Esophagus muscularis mucosa (tissue), 4 donors: ENCODE measurements at regions not wholly inside any gene's neighbourhood (a gene's known extent, or its start where the extent isn't known, plus 50 kb on each side); places are given as distances from the start of the nearest gene placed in this dataset.
"Not testable (repeated sequence)": the region's sequence is repeated elsewhere in the genome, so short reads cannot be mapped to it uniquely, and the experiment has no call there.

Experiments
- DNase-seq: peaks from one replicate; pipeline ENCODE4 v3.0.0-alpha.2; 2017; ENCODE audit errors: extremely low spot score
- H3K27ac ChIP-seq, 4 donors: fragments of 200-600 bp; sonication (generic); replicated peaks in 1 of 4; 1 replicate in 3 of 4; 2 replicates in 1 of 4; pipeline ENCODE4 v1.5.1; 2016 to 2019; ENCODE audit warnings: mild to moderate bottlenecking in 1 of 4
- H3K27me3 ChIP-seq, 4 donors: fragments of 200-600 bp; sonication (generic); one replicate each; pipeline versions ENCODE4 v1.5.1 to v1.6.0; 2016 to 2019
- H3K36me3 ChIP-seq, 4 donors: fragments of 200-600 bp; sonication (generic); one replicate each; pipeline ENCODE4 v1.5.1; 2016 to 2019
- H3K4me1 ChIP-seq, 4 donors: fragments of 200-600 bp; sonication (generic); one replicate each; pipeline ENCODE4 v1.5.1; 2016 to 2019
- H3K4me3 ChIP-seq, 4 donors: fragments of 200-600 bp; sonication (generic); 1 replicate in 2 of 4; 2 replicates in 2 of 4; pipeline ENCODE4 v1.5.1; 2016 to 2019; ENCODE audit warnings: mild to moderate bottlenecking in 4 of 4, moderate library complexity in 1 of 4
- H3K9me3 ChIP-seq, 4 donors: fragments of 200-600 bp; sonication (generic); 1 replicate in 3 of 4; 2 replicates in 1 of 4; pipeline ENCODE4 v1.5.1; 2016 to 2019
- EP300 ChIP-seq: sonication (generic); formaldehyde crosslinking; IDR thresholded peaks from one replicate; pipeline ENCODE4 v1.6.1; 2017; ENCODE audit warnings: antibody characterized with exemption
- POLR2A ChIP-seq: fragments of 450-650 bp; IDR thresholded peaks from one replicate; pipeline ENCODE4 v1.6.1; 2017; ENCODE audit warnings: antibody characterized with exemption, moderate library complexity, mild to moderate bottlenecking, low read depth
- POLR2AphosphoS5 ChIP-seq, 2 donors: sonication (generic); formaldehyde crosslinking; IDR thresholded peaks; one replicate each; pipeline ENCODE4 v1.6.1; 2017; ENCODE audit warnings: antibody characterized with exemption in 2 of 2
- WGBS: methylation state at CpG from one replicate; pipeline ENCODE4 v1.1.5; 2018; 5-methylcytosine and 5-hydroxymethylcytosine counted together
- intact Hi-C: fragments of 100-400 bp; cut with DNase I; formaldehyde crosslinking; loops from one replicate; pipeline ENCODE4 v1.15.1; 2023
- TF ChIP-seq, protein P1 (sequence below), 3 experiments: fragments of 200-600 bp in 2 of 3; fragments of 450-650 bp in 1 of 3; sonication (generic) in 2 of 3; IDR thresholded peaks; one replicate each; pipeline ENCODE4 v1.5.1; 2017 to 2019; ENCODE audit warnings: antibody characterized with exemption in 3 of 3, mild to moderate bottlenecking in 2 of 3, moderate library complexity in 1 of 3

DNA sequence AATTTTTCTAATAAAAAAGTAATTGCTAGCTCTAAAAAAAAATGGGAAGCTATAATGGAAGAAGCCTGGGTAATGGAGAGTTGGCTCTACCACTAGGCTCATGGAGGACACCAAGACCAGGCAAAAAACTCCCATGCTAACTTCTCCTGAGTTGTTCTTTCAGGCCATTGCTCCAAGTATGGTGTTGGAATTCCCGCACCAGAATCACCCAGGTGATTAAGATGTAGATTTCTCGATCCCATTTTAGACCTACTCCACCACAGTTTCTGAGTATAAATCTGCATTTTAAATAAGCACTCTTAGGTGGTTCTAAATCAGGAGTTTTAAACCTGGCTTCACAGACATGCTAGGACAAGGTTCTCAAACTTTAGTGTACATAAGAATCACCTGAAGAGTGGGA, 221.0 kb downstream of the EMP1 start:
- intact Hi-C loops = no loop called here
- peaks cover 0 to 6% (median 0%) of the 10 kb centered on the region in 4 donors for H3K27me3 ChIP-seq
- H3K27ac ChIP-seq = no peak overlapping the region
- H3K9me3 ChIP-seq = no peaks in the 10 kb centered on the region
- TF ChIP-seq POLR2A (no peak), EP300 (no peak)
- peak; percentile 70 for DNase-seq
- no peaks in the 10 kb centered on the region for H3K36me3 ChIP-seq
- no peaks in the 10 kb centered on the region for H3K4me1 ChIP-seq
- no peak overlapping the region for H3K4me3 ChIP-seq
- WGBS = 93% methylated on average over 2 of the region's 2 CpGs

DNA sequence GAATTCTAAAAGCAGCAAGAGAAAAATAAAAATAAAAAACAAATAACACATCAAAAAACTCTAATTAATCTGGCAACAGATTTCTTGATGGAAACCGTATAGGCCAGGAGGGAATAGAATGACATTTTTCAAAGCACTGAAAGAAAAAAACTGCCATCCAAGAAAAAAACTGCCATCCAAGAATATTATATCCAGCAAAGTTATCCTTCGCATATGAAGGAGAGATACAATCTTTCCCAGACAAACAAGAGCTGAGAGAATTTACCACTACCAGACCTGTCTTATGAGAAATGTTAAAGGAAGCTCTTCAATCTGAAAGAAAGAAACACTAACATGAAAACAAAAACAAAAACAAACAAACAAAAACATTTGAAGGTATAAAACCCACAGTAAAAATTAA, 214.8 kb downstream of the EMP1 start:
- Histone ChIP-seq H3K27ac (no peak overlapping the region), H3K4me1 (no peaks in the 10 kb centered on the region), H3K36me3 (no peaks in the 10 kb centered on the region), H3K4me3 (no peak overlapping the region), H3K27me3 (no peaks in the 10 kb centered on the region), H3K9me3 (peaks cover 0 to 32% (median 16%) of the 10 kb centered on the region in 4 donors)
- TF ChIP-seq EP300 = no peak
- no peak for TF ChIP-seq POLR2AphosphoS5 (IDR thresholded peaks at IDR 0.05)
- TF ChIP-seq, protein P1, sequence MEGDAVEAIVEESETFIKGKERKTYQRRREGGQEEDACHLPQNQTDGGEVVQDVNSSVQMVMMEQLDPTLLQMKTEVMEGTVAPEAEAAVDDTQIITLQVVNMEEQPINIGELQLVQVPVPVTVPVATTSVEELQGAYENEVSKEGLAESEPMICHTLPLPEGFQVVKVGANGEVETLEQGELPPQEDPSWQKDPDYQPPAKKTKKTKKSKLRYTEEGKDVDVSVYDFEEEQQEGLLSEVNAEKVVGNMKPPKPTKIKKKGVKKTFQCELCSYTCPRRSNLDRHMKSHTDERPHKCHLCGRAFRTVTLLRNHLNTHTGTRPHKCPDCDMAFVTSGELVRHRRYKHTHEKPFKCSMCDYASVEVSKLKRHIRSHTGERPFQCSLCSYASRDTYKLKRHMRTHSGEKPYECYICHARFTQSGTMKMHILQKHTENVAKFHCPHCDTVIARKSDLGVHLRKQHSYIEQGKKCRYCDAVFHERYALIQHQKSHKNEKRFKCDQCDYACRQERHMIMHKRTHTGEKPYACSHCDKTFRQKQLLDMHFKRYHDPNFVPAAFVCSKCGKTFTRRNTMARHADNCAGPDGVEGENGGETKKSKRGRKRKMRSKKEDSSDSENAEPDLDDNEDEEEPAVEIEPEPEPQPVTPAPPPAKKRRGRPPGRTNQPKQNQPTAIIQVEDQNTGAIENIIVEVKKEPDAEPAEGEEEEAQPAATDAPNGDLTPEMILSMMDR (IDR thresholded peaks at IDR 0.05) = no peak
- TF ChIP-seq POLR2A = no peak
- 98% methylated on average over 2 of the region's 2 CpGs for WGBS
- no peak for DNase-seq
- intact Hi-C loops = no loop called here

DNA sequence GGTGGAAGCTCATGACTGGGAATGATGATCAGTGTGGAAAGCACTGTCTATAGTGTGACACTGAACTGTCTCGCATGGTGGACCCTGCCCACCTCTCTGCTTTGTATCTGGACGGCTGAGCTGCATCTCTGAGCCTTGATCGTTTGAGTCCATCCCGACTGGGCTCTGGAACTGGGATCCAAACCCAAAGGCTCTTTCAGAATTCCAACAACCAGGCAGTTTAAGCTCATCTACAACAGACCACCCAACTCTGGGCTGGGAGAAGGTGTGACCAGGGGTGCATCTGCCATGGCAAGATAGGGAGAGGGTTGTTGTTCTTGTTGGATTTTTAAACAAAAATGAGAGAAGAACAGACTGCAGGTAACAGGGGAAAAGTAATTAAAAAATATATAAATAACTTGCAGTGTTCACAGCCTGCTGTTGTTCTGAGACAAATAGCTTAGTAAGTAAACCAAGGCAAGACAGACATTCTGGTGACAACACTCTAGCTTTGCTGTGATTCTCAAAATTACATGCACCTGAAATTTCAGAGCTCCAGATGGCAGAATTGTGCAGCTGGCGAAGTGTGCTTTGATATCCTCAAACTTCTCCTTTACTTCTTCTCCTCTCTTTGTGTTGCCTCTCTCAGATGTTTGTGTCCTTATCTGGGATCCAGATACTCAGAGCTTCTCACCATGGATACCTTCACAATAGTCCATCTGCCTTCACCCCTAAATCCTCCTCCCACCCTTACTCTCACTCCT, 209.6 kb downstream of the EMP1 start:
- DNase-seq = peak; percentile 80
- intact Hi-C loops = no loop called here
- WGBS = 81% methylated on average over 5 of the region's 5 CpGs
- H3K27me3 ChIP-seq = no peaks in the 10 kb centered on the region
- H3K27ac ChIP-seq = no peak overlapping the region
- TF ChIP-seq POLR2AphosphoS5 (IDR thresholded peaks at IDR 0.05) = no peak
- peaks cover 0 to 19% (median 6%) of the 10 kb centered on the region in 4 donors for H3K9me3 ChIP-seq
- H3K4me3 ChIP-seq = no peak overlapping the region
- no peaks in the 10 kb centered on the region for H3K36me3 ChIP-seq
- H3K4me1 ChIP-seq = no peaks in the 10 kb centered on the region

DNA sequence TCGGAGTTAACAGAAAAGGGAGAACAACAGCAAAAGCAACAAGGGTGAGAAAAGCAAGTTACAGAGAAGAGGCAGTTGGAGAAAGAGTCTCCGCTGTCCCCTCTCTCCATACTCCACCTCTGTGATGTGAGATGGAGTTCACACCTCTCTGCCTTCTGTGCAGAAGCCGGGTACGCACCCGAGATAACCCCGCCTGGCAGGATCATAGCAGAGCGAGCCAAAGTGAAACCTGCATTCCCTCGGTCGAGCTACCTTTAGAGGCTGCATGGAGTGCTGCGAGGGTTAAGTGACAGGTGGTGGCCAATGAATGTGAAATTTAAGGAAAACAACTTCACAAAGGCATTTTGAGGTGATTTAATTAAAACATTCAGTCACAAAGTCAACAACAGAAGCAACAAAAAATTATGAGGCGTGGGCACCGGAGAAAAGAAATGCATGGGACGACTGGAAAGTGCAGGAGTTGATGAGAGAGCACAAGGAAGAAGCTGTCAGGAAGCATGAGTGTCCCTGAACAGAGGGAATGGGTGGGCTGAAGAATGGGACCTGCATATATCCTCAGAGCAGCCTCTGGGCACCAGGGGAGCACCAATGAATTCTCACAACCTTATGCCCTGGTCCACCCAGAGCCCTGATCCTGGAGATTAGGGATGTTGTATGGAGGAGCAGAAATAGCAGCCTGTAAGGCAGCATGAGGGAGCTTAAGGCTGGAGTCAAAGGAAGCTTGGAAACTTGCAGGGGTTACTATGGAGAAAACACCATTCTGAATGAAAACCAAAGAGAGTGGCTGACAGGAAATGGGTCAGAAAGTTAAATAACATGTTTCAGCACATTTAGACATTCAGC, 208.3 kb downstream of the EMP1 start:
- Histone ChIP-seq H3K4me1 (no peaks in the 10 kb centered on the region), H3K27me3 (no peaks in the 10 kb centered on the region), H3K36me3 (no peaks in the 10 kb centered on the region), H3K4me3 (no peak overlapping the region), H3K9me3 (peaks cover 0 to 6% (median under 1%) of the 10 kb centered on the region in 4 donors), H3K27ac (no peak overlapping the region)
- WGBS = 64% methylated on average over 13 of the region's 13 CpGs
- intact Hi-C loops = no loop called here
- no peak for TF ChIP-seq EP300
- TF ChIP-seq POLR2A = no peak
- TF ChIP-seq POLR2AphosphoS5 (IDR thresholded peaks at IDR 0.05) = no peak
- TF ChIP-seq, protein P1 (IDR thresholded peaks at IDR 0.05) = no peak
- DNase-seq = peak; percentile 85

DNA sequence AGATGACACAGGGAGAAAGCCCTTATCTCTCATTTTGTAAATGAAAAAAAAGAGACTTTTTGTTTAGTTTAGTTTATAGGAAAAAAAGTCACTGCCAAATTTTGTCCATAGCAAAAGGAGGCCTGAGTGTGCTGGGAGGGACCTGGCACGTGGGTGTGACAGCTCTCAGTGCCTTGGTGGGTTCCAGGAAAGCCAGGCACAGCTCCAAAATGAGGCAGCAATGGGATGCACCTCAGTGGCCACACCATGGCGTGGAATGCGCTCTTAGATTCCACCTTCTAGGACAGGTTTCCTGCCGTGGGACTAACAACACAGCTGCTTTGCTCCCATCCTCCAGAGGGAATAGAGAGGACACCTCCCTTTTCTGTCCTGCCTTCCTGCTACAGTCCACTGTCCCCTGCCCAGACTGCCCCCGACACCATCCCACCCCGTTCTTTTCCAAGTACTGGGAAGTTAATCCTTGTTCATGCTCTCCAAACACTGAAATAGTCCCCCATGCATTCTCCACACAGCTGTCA, 207.6 kb downstream of the EMP1 start:
- 61% methylated on average over 6 of the region's 6 CpGs for WGBS
- H3K4me3 ChIP-seq = no peak overlapping the region
- peak; percentile 83 for DNase-seq
- H3K9me3 ChIP-seq = no peaks in the 10 kb centered on the region
- H3K4me1 ChIP-seq = no peaks in the 10 kb centered on the region
- H3K27ac ChIP-seq = no peak overlapping the region
- intact Hi-C loops = no loop called here
- H3K27me3 ChIP-seq = no peaks in the 10 kb centered on the region
- TF ChIP-seq, protein P1 (IDR thresholded peaks at IDR 0.05) = no peak
- no peak for TF ChIP-seq POLR2AphosphoS5 (IDR thresholded peaks at IDR 0.05)
- TF ChIP-seq POLR2A = no peak
- TF ChIP-seq EP300 = no peak
- no peaks in the 10 kb centered on the region for H3K36me3 ChIP-seq

DNA sequence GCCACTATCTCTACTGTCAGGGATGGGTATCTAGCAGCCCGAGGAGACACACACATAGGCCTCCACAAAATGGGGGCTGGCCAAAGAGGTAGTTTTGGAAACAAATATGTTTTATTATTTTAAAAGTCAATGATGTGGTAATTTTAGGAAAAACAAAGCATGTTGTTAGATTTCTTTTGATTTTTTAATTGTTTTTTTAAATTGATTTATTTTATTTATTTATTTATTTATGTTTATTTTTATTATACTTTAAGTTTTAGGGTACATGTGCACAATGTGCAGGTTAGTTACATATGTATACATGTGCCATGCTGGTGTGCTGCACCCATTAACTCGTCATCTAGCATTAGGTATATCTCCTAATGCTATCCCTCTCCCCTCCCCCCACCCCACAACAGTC, 194.8 kb downstream of the EMP1 start:
- H3K36me3 ChIP-seq, DNase-seq, intact Hi-C loops, H3K4me3 ChIP-seq, H3K27me3 ChIP-seq, H3K9me3 ChIP-seq: not testable (repeated sequence)
- Histone ChIP-seq H3K27ac (peak overlapping the region in 1 of 4 donors; percentile 41), H3K4me1 (peaks cover 12 to 19% (median 16%) of the 10 kb centered on the region in 4 donors)
- WGBS = 82% methylated on average over 2 of the region's 2 CpGs
